Stimulated activated naive CD4-positive, alpha-beta T cell (primary cell): ENCODE measurements at regions not wholly inside any gene's neighbourhood (a gene's known extent, or its start where the extent isn't known, plus 50 kb on each side); places are given as distances from the start of the nearest gene placed in this dataset.

Experiments used
- DNase-seq, 6 experiments: peaks; one replicate each; lab custom pipeline; 2025; lab: John Stamatoyannopoulos, UW

- no peak for DNase-seq
Observed at GRCh38 chr22:48198489-48199459, 1436.3 kb downstream of the TBC1D22A start.

GRCh38 chr22:48197189-48197690, 1434.8 kb downstream of the TBC1D22A start:
- DNase-seq = no peak

GRCh38 chr22:48192920-48193319, 1430.5 kb downstream of the TBC1D22A start:
- no peak for DNase-seq

GRCh38 chr22:48192071-48192470, 1429.6 kb downstream of the TBC1D22A start:
- no peak for DNase-seq

GRCh38 chr22:48188231-48188721, 1425.8 kb downstream of the TBC1D22A start:
- DNase-seq = no peak

GRCh38 chr22:48187356-48187755, 1424.9 kb downstream of the TBC1D22A start:
- DNase-seq = no peak

GRCh38 chr22:48186146-48186790, 1423.8 kb downstream of the TBC1D22A start:
- DNase-seq = no peak

GRCh38 chr22:48185071-48186055, 1422.9 kb downstream of the TBC1D22A start:
- DNase-seq = no peak

- DNase-seq = no peak
Observed at GRCh38 chr22:48182846-48183805, 1420.7 kb downstream of the TBC1D22A start.

- DNase-seq = no peak
Observed at GRCh38 chr22:48182031-48182430, 1419.6 kb downstream of the TBC1D22A start.

GRCh38 chr22:48181263-48181955, 1419.0 kb downstream of the TBC1D22A start:
- no peak for DNase-seq

GRCh38 chr22:48180631-48181030, 1418.2 kb downstream of the TBC1D22A start:
- no peak for DNase-seq

- DNase-seq = no peak
Observed at GRCh38 chr22:48179571-48180546, 1417.4 kb downstream of the TBC1D22A start.

GRCh38 chr22:48178536-48178935, 1416.1 kb downstream of the TBC1D22A start:
- no peak for DNase-seq

GRCh38 chr22:48177631-48178030, 1415.2 kb downstream of the TBC1D22A start:
- no peak for DNase-seq

- DNase-seq = no peak
Observed at GRCh38 chr22:48175721-48176120, 1413.3 kb downstream of the TBC1D22A start.

GRCh38 chr22:48173773-48174160, 1411.3 kb downstream of the TBC1D22A start:
- DNase-seq = no peak

GRCh38 chr22:48173061-48173772, 1410.8 kb downstream of the TBC1D22A start:
- no peak for DNase-seq
